HG03139 (cell line): ENCODE measurements at regions not wholly inside any gene's neighbourhood (a gene's known extent, or its start where the extent isn't known, plus 50 kb on each side); places are given as distances from the start of the nearest gene placed in this dataset.

ENCODE experiments used
- ATAC-seq: cut with Tn5 transposase; IDR thresholded peaks from one replicate; pipeline ENCODE4 v1.9.1; 2021; ENCODE audit not compliant: unreplicated experiment

GRCh38 chr6:14705841-14706377, 540.0 kb upstream of the JARID2 start:
- ATAC-seq: no peak

GRCh38 chr6:14706378-14706929, 539.4 kb upstream of the JARID2 start:
- no peak for ATAC-seq

GRCh38 chr6:14707276-14707675, 538.6 kb upstream of the JARID2 start:
- ATAC-seq: no peak

DNA sequence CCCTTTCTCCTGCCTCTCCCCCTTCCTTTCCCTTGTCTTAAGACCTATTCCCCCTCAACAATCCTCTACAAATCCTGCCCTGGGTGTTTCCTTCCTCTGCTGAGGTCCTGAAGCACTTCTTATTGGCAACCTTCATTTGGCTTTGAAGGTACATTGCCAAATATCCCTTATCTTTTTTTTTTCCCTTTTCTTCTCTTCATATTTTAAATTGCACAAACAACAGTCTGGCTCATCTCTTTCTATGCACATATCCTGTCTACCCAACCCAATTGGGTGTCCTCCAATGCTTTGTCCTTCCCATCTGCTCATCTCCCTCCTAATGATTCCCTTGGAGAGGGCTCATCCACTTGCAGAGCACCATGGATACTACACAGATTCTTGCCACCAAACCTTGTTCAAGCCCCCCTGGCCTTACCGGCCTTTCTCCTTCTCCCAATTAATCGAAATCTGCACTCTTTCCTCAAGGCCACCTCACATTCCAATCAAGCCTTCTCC, 537.9 kb upstream of the JARID2 start:
- no peak for ATAC-seq

DNA sequence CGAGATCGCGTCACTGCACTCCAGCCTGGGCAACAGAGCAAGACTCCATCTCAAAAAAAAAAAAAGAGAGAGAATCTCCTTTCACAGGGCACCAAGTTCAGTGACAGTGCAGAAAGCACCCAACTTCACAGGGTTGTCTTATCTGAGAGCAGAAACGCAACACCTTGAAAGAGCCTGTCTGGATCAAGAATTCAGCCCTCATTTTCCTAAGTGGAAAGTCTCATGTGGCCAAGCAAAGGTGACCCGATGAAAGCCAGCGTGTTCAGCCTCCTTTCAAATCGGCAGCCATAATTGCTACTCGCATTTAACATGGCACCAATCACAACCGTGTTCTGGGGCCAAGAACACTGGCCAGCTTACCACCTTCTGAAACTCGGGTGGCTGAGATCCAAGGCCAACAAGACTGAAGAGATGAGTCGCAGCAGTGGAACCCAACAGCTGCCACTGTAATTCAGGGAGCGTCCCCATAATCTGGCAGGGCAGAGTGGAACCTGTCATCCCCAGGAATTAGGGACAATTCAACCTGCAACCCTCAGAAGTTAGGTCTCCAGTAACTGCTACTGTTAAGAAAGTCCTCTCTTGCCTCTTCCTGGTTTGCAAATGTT, 536.7 kb upstream of the JARID2 start:
- no peak for ATAC-seq

DNA sequence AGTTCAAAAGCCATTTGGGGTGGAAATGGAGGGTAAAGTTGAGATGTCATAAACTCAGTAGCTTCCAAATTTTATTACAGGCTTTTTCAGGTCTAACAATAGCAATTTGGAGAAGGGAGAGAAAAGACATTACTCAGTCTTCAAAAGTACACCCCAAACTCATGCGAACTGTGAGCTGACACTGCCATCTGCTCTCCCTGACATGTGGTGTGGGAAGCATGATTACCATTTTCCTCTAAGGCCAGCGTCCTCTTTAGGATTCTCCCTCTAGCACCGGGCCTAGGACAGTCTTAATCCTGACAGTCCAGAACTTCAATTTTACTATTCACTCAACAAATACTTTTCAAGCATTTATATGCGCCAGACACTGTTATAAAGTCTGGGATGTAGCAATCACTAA, 536.0 kb upstream of the JARID2 start:
- no peak for ATAC-seq

- ATAC-seq: no peak
Observed at GRCh38 chr6:14710421-14710820, 535.4 kb upstream of the JARID2 start.

GRCh38 chr6:14711056-14711703, 534.7 kb upstream of the JARID2 start:
- no peak for ATAC-seq

- ATAC-seq: no peak
Observed at GRCh38 chr6:14711704-14712379, 534.0 kb upstream of the JARID2 start.

- no peak for ATAC-seq
Observed at GRCh38 chr6:14713008-14713960, 532.6 kb upstream of the JARID2 start.

DNA sequence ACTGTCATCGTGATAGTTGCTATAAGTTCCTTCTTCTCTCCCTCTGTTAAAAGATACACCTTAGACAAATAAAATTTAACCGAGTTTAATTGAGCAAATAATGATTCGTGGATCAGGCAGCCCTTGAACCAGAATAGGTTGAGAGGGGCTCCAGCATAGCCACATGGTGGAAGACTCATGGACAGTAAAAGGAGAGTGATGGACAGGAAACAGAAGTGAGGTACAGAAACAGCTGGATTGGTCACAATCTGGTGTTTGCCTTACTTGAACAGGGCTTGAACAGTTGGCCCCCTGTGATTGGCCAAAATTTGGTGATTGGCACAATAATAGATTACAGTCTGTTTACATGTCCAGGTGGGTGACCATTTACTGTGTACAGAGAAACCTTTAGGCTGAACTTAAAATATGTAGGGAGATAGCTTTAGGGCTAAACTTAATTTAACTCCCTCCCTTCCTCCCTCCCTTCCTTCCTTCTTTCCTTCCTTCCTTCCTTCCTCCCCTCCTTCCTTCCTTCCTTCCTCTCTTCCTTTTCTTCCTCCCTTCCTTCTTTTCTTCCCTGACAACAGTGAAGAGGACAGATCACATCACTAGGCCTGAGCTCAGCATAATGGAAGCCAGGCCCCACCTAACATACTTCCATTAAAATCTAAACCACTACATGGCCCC, 531.8 kb upstream of the JARID2 start:
- no peak for ATAC-seq

DNA sequence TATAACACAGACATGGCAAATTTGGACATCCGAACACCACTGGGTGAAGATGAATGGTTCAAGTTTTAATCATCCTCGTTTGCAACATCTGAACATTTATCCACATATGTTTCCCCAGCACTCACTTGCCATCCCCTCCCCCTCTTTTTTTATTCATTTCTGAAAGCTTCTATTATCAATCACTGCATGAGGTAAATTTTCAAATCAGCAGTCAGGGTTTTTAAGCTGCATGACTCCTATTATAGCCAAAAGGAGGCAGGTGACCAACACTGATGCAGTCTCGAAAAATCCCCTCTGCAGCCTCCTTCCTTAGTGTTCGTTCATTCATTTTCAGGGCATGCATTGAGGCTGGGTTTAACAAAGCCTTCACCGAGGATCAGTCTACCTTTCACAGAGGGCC, 530.8 kb upstream of the JARID2 start:
- ATAC-seq: no peak

GRCh38 chr6:14716499-14717146, 529.2 kb upstream of the JARID2 start:
- no peak for ATAC-seq

DNA sequence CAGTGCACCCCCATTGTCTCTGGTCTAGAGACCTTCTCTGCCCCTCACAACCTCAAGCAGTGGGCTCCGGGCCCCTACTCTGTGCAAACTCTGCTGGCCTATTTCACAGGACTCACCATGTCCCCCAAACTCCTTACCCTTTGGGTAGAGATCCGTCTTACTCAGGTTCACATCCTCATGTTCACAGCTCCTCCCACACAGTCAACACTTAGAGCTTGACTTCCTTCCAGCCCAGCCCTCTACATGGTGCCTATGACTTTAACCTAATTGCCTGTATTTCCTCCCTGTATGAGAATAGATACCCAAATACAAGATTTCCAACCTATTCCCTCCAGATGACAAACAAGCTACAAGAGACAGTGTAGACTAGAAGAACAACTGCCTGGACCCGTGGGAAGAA, 528.6 kb upstream of the JARID2 start:
- no peak for ATAC-seq

DNA sequence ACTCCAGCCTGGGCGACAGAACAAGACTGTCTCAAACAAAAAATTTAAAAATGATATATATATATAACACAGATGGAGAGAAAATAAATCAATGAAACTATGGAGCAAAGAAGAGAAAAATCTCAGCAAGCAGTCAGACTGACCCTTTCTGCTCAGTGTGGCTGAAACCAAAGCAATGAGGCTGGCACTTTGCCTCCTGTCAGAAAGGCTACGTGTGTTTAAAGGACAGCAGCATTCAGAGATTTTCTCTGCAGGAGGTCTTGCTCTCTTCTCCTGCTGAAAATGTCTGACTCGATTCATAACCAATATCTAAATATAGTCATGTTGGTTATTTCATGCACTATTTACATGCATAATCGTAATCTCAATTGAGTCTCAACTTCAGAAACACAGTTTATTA, 527.0 kb upstream of the JARID2 start:
- ATAC-seq: no peak

DNA sequence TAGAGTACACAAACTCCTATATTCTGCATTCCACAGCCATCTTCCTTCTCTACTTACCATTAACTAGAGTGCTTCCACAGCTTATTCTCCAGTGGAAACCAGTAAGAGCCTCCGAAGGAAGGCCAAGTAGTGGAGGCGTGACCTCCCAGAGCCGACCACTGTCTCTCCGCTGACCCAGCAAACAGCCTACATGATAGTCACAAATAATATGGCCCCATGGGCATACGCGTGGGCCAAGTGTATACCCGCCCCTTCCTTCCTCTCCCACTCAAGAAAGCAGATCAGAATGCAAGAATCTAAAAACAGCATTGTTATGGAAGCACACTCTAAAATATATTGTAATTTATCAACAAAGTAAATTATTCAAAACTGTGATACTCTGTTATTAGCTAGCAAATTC, 526.6 kb upstream of the JARID2 start:
- ATAC-seq: no peak

DNA sequence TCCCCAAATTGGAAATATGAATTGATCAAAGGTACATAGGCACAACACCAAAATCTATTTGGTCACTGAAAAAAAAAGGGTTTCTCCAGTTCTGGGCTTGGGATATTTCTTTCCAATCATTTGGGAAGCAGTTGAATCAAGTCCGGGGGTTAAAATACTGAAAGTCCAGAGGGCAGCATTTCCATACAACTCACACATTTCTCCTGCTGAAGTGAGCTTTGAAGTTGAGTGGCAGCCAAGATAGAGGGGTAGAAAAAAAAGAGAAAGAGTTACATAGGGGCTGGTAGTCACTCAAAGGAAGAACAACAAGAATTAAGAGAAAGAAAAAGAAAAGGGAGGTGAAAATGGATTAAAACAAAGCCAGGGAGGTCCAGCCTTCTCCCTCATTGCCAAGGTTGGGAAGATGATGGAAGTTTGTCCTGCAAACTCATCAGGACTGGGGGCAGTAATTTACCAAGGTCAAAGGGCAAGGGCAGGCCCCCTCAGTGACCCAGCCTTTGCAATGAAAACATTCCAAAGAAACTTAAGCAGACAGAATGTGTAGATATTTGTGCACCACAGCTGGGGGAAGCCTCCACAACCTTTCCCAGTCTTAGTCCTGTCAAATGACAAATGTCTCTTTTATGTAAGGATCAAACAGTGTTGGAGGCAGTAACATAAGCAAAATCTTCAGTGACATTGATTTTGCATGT, 525.3 kb upstream of the JARID2 start:
- no peak for ATAC-seq

DNA sequence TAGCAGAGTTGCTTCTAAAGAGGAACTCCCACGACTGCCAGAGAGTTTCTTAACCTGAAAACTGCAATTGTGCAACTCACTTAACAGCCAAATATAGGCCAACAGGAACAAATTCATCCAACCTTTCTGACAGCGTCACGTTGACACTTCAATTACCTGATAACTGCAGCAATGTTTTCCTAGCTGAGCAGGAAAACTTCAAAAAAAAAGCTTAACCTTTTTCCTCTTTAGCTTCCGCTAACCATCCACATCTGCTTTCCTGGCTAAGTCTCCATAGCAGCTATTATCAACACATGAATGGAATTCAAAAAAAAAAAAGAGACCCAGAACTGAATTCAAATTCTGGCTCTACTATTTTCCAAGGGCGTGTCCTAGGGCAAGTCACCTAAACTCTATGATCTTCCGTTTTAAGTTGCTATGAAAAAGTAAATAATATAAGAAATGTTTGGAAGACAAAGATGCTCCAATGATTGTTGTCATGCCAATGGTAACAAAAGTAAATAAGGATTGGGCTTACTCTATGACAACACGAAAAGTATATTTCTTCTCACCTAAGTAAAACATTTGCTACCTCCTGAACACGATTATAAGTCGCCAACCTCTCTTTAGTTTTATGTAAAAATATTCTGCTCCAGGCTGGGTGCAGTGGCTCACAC, 524.6 kb upstream of the JARID2 start:
- no peak for ATAC-seq
